H9 (cell line): ENCODE measurements at regions not wholly inside any gene's neighbourhood (a gene's known extent, or its start where the extent isn't known, plus 50 kb on each side); places are given as distances from the start of the nearest gene placed in this dataset.

Experiments used
- DNase-seq: peaks from one replicate; pipeline ENCODE4 v3.0.0-alpha.2; 2017
- H2AFZ ChIP-seq: one replicate; pipeline ENCODE4 v1.6.1; 2013; ENCODE audit warnings: mild to moderate bottlenecking, low read length, control low read depth, moderate library complexity
- H2AK5ac ChIP-seq: 2 replicates; pipeline ENCODE4 v1.6.1; 2013; ENCODE audit warnings: low read length, control low read depth, mixed read lengths; ENCODE audit not compliant: insufficient read length
- H2BK120ac ChIP-seq: one replicate; pipeline ENCODE4 v1.6.1; 2013; ENCODE audit warnings: low read depth, mild to moderate bottlenecking, low read length, control low read depth, inconsistent platforms; ENCODE audit not compliant: poor library complexity, severe bottlenecking
- H2BK12ac ChIP-seq: 2 replicates; pipeline ENCODE4 v1.6.1; 2013; ENCODE audit warnings: low read length, control low read depth, mixed read lengths, low read depth; ENCODE audit not compliant: insufficient read length
- H2BK15ac ChIP-seq: 2 replicates; pipeline ENCODE4 v1.6.1; 2013; ENCODE audit warnings: low read depth, low read length, control low read depth
- H2BK20ac ChIP-seq: one replicate; pipeline ENCODE4 v1.6.1; 2013; ENCODE audit warnings: low read depth, mild to moderate bottlenecking, low read length, control low read depth, inconsistent platforms; ENCODE audit not compliant: poor library complexity, severe bottlenecking
- H2BK5ac ChIP-seq: 2 replicates; pipeline ENCODE4 v1.6.1; 2013; ENCODE audit warnings: low read length, control low read depth, mixed read lengths; ENCODE audit not compliant: insufficient read length
- H3K14ac ChIP-seq: 2 replicates; pipeline ENCODE4 v1.6.1; 2013; ENCODE audit warnings: low read length, control low read depth; ENCODE audit not compliant: insufficient read depth
- H3K18ac ChIP-seq: 2 replicates; pipeline ENCODE4 v1.6.1; 2013; ENCODE audit warnings: low read depth, mild to moderate bottlenecking, mixed read lengths, low read length, control low read depth; ENCODE audit not compliant: insufficient read length
- H3K23ac ChIP-seq: 2 replicates; pipeline ENCODE4 v1.6.1; 2013; ENCODE audit warnings: low read length, control low read depth, mixed read lengths, low read depth; ENCODE audit not compliant: insufficient read length
- H3K23me2 ChIP-seq: 2 replicates; pipeline ENCODE4 v1.6.1; 2013; ENCODE audit warnings: low read depth, mild to moderate bottlenecking, mixed read lengths, low read length, control low read depth; ENCODE audit not compliant: insufficient read length, poor library complexity, severe bottlenecking
- H3K27ac ChIP-seq: 2 replicates; pipeline ENCODE4 v1.5.1; 2013; ENCODE audit warnings: low read length, control low read depth, mixed read lengths, low read depth; ENCODE audit not compliant: insufficient read length
- H3K27me3 ChIP-seq: 2 replicates; pipeline ENCODE4 v1.6.1; 2013; ENCODE audit warnings: low read length, control low read depth, inconsistent platforms; ENCODE audit not compliant: insufficient read depth
- H3K4ac ChIP-seq: 2 replicates; pipeline ENCODE4 v1.6.1; 2013; ENCODE audit warnings: low read depth, mild to moderate bottlenecking, control low read depth, inconsistent platforms, low read length, moderate library complexity
- H3K4me1 ChIP-seq: 2 replicates; pipeline ENCODE4 v1.6.1; 2013; ENCODE audit warnings: low read length, control low read depth, inconsistent platforms; ENCODE audit not compliant: insufficient read depth
- H3K4me2 ChIP-seq: 2 replicates; pipeline ENCODE4 v1.6.1; 2013; ENCODE audit warnings: low read length, control low read depth, mixed read lengths; ENCODE audit not compliant: insufficient read length, insufficient read depth
- H3K56ac ChIP-seq: 2 replicates; pipeline ENCODE4 v1.6.1; 2013; ENCODE audit warnings: low read depth, mild to moderate bottlenecking, mixed read lengths, low read length, control low read depth; ENCODE audit not compliant: insufficient read length
- H3K79me1 ChIP-seq: 2 replicates; pipeline ENCODE4 v1.6.1; 2013; ENCODE audit warnings: low read depth, mild to moderate bottlenecking, moderate library complexity, low read length, control low read depth, inconsistent platforms; ENCODE audit not compliant: insufficient read depth, poor library complexity, severe bottlenecking
- H3K79me2 ChIP-seq: 2 replicates; pipeline ENCODE4 v1.6.1; 2013; ENCODE audit warnings: low read length, control low read depth, inconsistent platforms; ENCODE audit not compliant: insufficient read depth
- H3K9ac ChIP-seq: 2 replicates; pipeline ENCODE4 v1.6.1; 2013; ENCODE audit warnings: low read length, control low read depth, mixed read lengths; ENCODE audit not compliant: insufficient read length; ENCODE audit errors: extremely low read depth
- H3K9me3 ChIP-seq: one replicate; pipeline ENCODE4 v1.6.1; 2013; ENCODE audit warnings: low read depth, low read length, inconsistent platforms; ENCODE audit not compliant: control insufficient read depth
- H3T11ph ChIP-seq: one replicate; pipeline ENCODE4 v1.6.1; 2013; ENCODE audit warnings: mild to moderate bottlenecking, low read length, control low read depth, inconsistent platforms
- H4K20me1 ChIP-seq: one replicate; pipeline ENCODE4 v1.6.1; 2013; ENCODE audit not compliant: control insufficient read depth, insufficient read length, insufficient read depth
- H4K5ac ChIP-seq: 2 replicates; pipeline ENCODE4 v1.6.1; 2013; ENCODE audit warnings: low read depth, mild to moderate bottlenecking, mixed read lengths, low read length, control low read depth; ENCODE audit not compliant: insufficient read length
- H4K8ac ChIP-seq: replicated peaks from 2 replicates; pipeline ENCODE4 v1.6.1; 2013; ENCODE audit warnings: low read length, control low read depth, mixed read lengths, low read depth; ENCODE audit not compliant: insufficient read length
- H4K91ac ChIP-seq: 2 replicates; pipeline ENCODE4 v1.6.1; 2013; ENCODE audit warnings: low read depth, mild to moderate bottlenecking, moderate library complexity, mixed read lengths, low read length, control low read depth; ENCODE audit not compliant: insufficient read length
- H3K27ac Mint-ChIP-seq, 3 experiments: 2 replicates in 2 of 3; 3 replicates in 1 of 3; pipeline ENCODE4 v1.8.0; 2020 to 2021; ENCODE audit warnings: mixed read lengths in 3 of 3, mild to moderate bottlenecking in 1 of 3, moderate library complexity in 1 of 3
- H3K27me3 Mint-ChIP-seq: 2 replicates; pipeline ENCODE4 v1.8.0; 2021; ENCODE audit warnings: low read depth, mild to moderate bottlenecking, moderate library complexity, mixed read lengths
- H3K36me3 Mint-ChIP-seq, 3 experiments: 2 replicates in 2 of 3; 3 replicates in 1 of 3; pipeline ENCODE4 v1.8.0; 2020 to 2021; ENCODE audit warnings: low read depth in 3 of 3, mixed read lengths in 3 of 3; ENCODE audit not compliant: insufficient read depth in 1 of 3
- H3K4me1 Mint-ChIP-seq, 2 experiments: 2 replicates each; pipeline ENCODE4 v1.8.0; 2020; ENCODE audit warnings: mixed read lengths in 2 of 2
- H3K4me3 Mint-ChIP-seq, 2 experiments: 2 replicates in 1 of 2; 3 replicates in 1 of 2; pipeline ENCODE4 v1.8.0; 2020 to 2021; ENCODE audit warnings: mild to moderate bottlenecking in 2 of 2, mixed read lengths in 2 of 2, moderate library complexity in 1 of 2
- H3K9me3 Mint-ChIP-seq, 2 experiments: 2 replicates in 1 of 2; 3 replicates in 1 of 2; pipeline ENCODE4 v1.8.0; 2020; ENCODE audit warnings: mild to moderate bottlenecking in 2 of 2, mixed read lengths in 2 of 2, moderate library complexity in 1 of 2
- WGBS: extraction: QIAGEN DNeasy Blood & Tissue Kit; methylation state at CpG from one replicate; pipeline ENCODE4 v1.1.7; 2013; ENCODE audit warnings: missing lambda C conversion rate, low lambda C conversion rate, mixed read lengths; ENCODE audit not compliant: insufficient read length; ENCODE audit errors: extremely low coverage; 5-methylcytosine and 5-hydroxymethylcytosine counted together
- TF ChIP-seq, protein P1 (sequence below): fragments of 200-600 bp; sonication (generic); conservative IDR thresholded peaks from 3 replicates; pipeline ENCODE4 v1.8.0; 2021; ENCODE audit warnings: antibody characterized with exemption, mild to moderate bottlenecking

DNA sequence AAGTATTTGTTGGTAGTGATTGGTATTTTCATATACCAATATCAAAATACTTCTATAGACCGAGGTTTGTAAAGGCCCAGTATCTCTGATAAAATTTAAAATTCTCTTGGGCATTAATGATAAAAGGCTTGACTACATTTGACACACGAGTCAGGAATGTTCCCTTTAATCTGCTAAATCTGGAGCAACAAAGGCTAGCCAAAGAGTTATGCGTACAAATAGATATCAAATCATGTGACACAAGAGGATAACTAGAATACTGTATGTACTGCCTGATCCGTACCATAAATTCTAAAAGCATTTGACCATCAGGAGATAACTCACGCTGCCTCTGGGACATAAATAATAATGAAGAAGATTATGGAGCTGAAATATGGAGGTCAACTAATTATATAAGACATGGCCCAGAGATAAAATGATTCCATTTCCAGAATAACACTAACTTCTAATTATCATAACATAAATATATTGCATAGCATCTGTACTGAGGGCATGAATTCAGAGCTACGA is 64.2 kb upstream of the SH3GLB1 start:
- Mint-ChIP-seq H3K36me3 (no peaks in the 10 kb centered on the region), H3K27me3 (no peaks in the 10 kb centered on the region), H3K27ac (no peak overlapping the region), H3K4me1 (no peaks in the 10 kb centered on the region), H3K9me3 (peaks cover 0 to under 1% of the 10 kb centered on the region in 2 experiments; a peak in 1 of 5 replicates), H3K4me3 (no peak overlapping the region)
- no peak overlapping the region for H2BK120ac ChIP-seq
- H3T11ph ChIP-seq, result no peak overlapping the region
- H3K27me3 ChIP-seq, result no peaks in the 10 kb centered on the region
- no peaks in the 10 kb centered on the region for H3K79me1 ChIP-seq
- no peak overlapping the region for H3K56ac ChIP-seq
- H3K14ac ChIP-seq, result no peak overlapping the region
- no peak overlapping the region for H3K4ac ChIP-seq
- no peaks in the 10 kb centered on the region for H4K20me1 ChIP-seq
- no peaks in the 10 kb centered on the region for H3K9me3 ChIP-seq
- no peak overlapping the region for H3K4me2 ChIP-seq
- H2BK12ac ChIP-seq, result no peak overlapping the region
- H4K91ac ChIP-seq, result no peak overlapping the region
- H3K4me1 ChIP-seq, result no peaks in the 10 kb centered on the region
- H3K23ac ChIP-seq, result no peak overlapping the region
- H3K27ac ChIP-seq, result no peak overlapping the region
- no peak overlapping the region for H3K9ac ChIP-seq
- no peak overlapping the region for H2BK15ac ChIP-seq
- no peaks in the 10 kb centered on the region for H3K79me2 ChIP-seq
- no peak for DNase-seq
- no peak overlapping the region for H2BK20ac ChIP-seq
- no peak overlapping the region for H2BK5ac ChIP-seq
- H2AFZ ChIP-seq, result no peak overlapping the region
- no peak overlapping the region for H3K18ac ChIP-seq
- TF ChIP-seq, protein P1, sequence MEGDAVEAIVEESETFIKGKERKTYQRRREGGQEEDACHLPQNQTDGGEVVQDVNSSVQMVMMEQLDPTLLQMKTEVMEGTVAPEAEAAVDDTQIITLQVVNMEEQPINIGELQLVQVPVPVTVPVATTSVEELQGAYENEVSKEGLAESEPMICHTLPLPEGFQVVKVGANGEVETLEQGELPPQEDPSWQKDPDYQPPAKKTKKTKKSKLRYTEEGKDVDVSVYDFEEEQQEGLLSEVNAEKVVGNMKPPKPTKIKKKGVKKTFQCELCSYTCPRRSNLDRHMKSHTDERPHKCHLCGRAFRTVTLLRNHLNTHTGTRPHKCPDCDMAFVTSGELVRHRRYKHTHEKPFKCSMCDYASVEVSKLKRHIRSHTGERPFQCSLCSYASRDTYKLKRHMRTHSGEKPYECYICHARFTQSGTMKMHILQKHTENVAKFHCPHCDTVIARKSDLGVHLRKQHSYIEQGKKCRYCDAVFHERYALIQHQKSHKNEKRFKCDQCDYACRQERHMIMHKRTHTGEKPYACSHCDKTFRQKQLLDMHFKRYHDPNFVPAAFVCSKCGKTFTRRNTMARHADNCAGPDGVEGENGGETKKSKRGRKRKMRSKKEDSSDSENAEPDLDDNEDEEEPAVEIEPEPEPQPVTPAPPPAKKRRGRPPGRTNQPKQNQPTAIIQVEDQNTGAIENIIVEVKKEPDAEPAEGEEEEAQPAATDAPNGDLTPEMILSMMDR, result no peak
- WGBS, result no CpG with 5 or more reads among the region's 6 CpGs
- H2AK5ac ChIP-seq, result no peak overlapping the region
- H4K5ac ChIP-seq, result no peak overlapping the region
- H4K8ac ChIP-seq, result no peak overlapping the region
- H3K23me2 ChIP-seq, result no peaks in the 10 kb centered on the region
